Esophagus squamous epithelium (tissue), 4 donors: ENCODE measurements at regions not wholly inside any gene's neighbourhood (a gene's known extent, or its start where the extent isn't known, plus 50 kb on each side); places are given as distances from the start of the nearest gene placed in this dataset.
"Not testable (repeated sequence)": the region's sequence is repeated elsewhere in the genome, so short reads cannot be mapped to it uniquely, and the experiment has no call there.

ENCODE experiments used
- CTCF ChIP-seq, 6 experiments: fragments of 450-650 bp in 4 of 6; fragments of 200-600 bp in 2 of 6; sonication (generic) in 2 of 6; IDR thresholded peaks; one replicate each; pipeline ENCODE4 v1.5.1; 2016 to 2019; ENCODE audit warnings: antibody characterized with exemption in 6 of 6, mild to moderate bottlenecking in 4 of 6, moderate library complexity in 4 of 6
- POLR2A ChIP-seq, 4 donors: fragments of 450-650 bp; IDR thresholded peaks; one replicate each; pipeline ENCODE4 v1.6.1; 2017; ENCODE audit warnings: antibody characterized with exemption in 4 of 4, mild to moderate bottlenecking in 4 of 4, moderate library complexity in 3 of 4

- TF ChIP-seq CTCF, POLR2A (IDR thresholded peaks at IDR 0.05): not testable (repeated sequence)
These were observed 119.0 kb upstream of the ZNF469 start for GRCh38 chr16:88263681-88264287.
